HPDE6-E6E7 (cell line): ENCODE measurements at regions not wholly inside any gene's neighbourhood (a gene's known extent, or its start where the extent isn't known, plus 50 kb on each side); places are given as distances from the start of the nearest gene placed in this dataset.

Experiments
- DNase-seq: peaks from one replicate; pipeline ENCODE4 v3.0.0; 2011; ENCODE audit warnings: missing footprints; ENCODE audit errors: extremely low spot score

DNA sequence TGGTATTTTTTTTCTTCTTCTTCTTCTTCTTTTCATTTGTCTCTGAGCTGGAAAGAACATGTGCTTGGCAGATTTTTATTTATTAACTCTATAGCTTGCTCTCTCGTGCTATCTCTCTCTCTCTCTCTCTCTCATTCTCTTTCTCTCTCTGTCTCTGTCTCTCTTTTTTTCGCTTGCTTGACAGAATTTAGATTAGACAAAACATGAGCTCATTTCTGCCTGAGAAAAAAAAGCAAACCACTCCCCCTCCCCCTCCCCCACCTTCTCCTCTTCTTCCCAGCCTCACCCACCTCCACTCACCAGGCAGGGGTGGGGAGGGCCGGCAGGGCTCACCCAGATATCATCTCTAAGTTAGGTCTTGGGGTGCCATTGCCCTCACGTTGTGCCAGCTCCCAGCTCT is 81.5 kb downstream of the PJA1 start:
- no peak for DNase-seq

DNA sequence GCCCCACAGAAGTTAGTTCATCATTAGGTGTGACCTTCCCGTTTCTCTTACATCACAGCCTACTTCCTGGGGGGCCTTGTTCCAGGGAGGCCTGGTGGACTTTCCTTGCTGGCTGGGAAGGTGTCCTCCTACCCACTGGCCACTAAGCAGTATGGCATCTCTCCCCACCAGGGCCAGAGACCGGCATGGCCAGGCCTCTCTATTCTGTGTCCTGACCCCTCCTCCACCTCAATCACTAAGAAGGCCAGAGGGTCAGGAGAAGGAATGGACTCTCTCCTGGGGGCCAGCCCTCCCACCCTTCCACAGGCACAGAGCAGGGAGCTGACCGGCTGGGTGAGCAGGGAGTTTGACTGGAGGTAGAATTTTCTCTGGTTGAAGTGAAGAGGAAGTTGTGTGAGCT is 81.9 kb downstream of the PJA1 start:
- no peak for DNase-seq

DNA sequence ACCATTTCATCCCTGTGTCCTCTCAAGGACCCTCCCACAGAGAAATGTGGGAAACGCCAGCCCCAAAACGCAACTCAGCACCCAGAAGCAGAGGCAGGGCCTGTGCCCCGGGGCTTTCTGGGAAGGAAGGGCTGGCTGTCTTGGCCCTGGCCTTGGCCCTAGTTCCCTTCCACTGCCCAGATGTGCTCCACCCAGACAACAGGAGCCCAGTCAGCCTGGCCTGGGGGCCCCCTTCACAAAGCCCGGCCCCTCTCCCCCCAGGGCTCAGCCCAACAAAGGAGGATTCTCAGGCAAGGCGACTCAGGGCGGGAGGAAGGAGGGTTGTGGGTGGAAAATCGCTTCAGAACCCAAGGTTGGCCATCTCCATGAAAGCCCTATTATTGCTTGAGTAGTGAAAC is 82.5 kb downstream of the PJA1 start:
- DNase-seq, result no peak

DNA sequence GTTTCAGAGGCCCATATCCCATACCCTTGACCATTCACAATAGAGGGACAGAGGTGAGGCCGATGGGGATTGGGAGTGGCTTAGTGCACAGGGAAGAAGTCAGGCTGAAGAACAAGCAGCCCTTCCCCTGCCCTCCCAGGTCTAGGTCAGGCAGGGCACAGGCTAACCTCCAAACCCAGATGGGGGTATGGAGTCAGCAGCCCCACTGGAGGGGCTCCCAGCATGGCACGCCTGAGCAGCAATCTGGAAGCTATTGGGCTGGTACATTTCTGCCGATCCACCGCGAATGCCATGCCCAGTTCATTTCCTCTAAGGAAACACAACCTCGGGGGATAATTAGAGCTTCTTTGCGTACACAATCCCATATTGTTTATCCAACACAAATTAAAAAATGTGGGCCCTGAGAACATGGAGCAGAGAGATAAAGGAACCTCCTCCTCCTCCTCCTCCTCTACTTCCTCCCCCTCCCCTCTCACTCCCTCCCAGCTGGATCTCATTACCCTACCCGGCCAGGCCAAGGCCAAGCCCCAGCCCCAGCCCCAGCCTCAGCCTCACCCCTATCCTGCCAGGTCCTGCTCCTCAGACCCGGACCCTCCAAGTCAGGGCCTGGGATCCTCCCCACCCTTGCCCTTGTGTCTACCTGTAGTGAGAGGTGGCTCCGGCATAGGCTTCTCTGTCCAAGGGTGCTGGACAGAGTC is 83.0 kb downstream of the PJA1 start:
- DNase-seq, result no peak

DNA sequence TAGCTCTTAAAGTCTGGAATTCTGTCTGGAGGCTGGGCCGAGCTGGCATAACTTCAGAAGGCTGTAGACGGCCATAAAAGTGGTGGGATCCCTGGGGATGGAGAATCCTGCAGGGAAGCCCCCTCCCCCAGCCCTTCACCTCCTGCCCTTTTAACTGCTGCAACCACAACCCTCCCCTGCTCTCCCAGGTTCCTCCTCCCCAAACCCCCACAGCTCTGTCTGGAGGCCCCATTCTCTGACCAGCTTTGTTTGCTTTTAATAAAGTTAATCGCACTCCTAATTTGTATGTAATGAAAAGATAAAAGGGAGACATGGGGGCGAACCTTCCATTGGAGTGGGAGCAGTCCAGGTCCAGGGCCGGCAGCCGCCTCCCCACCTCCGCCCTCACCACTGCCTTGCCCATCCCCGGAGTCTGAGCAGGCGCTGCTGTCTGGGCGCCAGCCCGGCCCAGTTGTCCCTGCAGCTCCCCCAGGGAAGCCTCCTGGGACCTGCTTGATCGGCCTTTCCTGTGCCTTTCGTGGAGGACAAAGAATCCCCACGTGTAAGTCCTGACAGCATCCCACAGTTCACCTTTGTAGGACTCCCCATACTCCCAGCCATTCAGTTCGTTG is 84.3 kb downstream of the PJA1 start:
- DNase-seq, result no peak

DNA sequence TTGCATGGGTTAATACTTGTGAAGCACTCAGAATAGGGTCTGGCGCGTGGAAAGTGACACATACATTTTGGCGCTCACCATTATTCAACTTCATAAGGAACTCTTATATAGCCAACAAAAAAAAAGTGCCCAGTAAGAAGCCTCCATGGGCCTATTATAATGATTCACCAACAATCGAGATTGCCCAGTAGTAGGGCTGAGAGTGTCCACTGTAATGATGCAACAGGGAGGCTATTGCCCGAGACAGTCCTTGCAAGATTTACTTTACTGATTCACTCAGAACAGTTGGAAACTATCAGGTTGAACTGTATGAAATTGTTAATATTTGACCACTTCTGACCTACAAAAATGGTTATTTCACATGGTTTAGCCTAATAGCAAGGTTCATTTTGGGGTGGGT is 86.0 kb downstream of the PJA1 start:
- no peak for DNase-seq

DNA sequence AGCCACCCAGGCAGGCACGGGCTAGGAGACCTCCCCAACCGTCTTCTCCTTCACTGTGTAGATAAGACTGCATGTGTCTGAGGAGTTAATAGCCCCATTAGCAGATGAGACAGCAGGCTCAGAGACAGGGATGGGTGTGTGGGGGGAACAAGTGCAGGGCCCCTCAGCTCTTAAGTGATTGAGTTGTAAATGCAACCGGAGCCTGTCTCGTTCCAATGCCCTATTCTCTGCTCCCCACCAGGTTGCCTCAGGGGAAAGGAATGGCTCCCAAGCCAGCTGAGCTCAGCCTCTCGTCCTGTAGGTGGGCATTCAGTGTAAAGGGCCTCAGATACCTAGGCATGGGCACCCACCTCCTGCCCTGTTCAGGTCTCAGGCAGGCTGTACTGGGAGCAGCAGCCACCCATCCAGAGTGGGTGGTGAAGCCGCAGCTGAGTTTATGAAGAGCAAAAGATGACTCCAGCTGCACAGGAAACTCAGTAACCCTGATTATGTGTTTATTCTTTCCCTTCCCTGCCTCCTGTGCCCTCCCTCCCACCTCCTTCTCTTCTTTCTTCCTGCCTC is 87.3 kb downstream of the PJA1 start:
- DNase-seq, result no peak

DNA sequence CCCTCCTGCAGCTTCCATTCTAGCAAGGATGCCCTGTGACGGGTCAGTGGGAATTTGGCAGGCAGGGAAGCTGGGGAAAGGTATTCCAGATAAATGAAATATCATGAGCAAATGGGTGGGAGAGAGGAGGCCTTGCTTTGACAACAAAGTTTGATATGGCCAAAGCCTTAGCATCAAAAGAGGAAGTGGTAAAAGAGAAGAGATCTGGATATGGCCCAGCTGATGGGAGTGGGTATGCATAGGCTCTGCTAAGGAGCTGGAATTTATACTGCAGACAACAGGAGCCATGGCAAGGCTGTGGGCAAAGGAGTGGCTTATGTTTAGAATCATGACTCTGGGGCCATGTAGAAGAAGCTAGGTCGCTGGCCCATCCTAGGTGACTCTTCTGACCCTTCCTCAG is 89.2 kb downstream of the PJA1 start:
- DNase-seq, result no peak

DNA sequence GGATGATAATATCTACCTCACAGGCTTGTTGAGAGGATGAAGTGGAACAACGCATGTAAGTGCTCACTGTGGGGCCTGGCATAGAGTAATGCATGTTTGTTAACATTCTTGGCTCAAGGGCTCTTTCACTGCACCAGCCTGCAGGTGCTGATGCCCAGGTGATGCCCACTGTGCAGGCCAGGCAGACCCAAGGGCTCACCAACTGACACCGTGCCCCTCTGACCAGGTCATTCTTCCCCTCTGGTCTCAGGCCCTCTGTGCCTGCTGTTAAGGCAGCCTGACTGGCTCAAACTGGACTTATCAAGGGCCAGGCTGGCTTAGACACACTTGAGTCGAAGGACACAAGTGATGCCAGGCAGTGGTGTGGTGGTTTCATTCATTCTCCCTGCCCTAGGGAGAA is 90.5 kb downstream of the PJA1 start:
- DNase-seq, result no peak

DNA sequence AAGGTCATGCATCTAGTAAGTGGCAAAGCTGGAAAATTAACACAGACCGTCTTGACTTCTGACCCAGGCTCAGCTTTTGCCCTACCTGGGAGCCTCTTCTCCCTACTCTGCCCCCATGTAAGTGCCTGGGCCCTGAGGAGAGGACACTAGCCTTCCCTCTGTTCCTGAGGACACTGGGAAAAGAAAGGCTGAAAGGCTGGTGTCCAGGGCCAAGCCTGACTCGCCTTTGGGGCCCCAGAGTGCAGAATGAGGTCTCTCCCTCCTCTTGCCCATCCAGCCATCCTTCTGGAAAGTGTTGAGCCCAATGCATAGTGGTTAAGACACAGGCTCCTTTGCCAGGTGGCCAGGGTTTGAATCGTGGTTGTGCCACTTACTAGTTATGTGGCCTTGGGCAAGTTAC is 91.5 kb downstream of the PJA1 start:
- DNase-seq, result no peak

DNA sequence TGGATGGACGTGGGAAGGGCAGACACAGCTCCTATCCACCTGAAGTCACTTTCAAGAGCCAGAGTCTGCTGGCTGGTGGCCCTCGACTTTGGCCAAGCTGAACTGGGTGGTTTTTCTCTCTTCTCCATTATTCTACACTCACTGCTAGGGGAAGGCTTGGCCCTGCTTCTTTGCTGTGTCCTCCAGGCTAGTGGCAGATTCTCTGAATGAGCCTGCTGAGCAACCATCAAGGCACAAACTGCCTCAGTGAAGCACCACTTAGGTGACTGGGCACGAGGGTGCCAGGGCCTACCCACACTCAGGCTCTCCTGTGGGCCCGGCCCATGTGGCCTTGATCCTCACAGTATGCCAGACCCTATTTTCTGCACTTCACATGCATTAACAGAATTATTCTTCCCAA is 92.0 kb downstream of the PJA1 start:
- no peak for DNase-seq

DNA sequence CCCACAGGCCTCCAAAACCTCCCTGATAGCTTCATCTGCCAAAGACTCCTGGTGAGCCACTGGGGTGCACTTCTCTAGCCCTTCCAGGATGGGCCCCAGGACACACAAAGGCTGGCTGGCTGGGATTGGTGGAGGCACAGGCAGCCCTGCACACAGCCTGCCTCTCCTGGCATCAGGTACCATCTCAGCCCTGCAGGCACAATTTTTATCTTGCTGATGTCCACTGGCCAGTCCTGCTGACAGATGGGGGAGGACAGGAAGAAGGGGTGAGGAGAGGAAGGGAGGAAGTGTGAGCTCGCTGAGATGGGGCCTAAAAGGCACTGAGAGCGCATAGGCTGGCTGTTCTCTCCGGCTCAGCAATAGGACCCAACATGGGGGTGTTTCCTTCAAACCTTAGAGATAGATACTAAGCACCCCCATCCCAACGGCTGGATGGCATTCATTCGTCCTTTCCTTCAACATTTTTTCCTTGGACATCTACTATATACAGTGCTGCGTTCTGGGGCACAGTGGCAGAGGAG is 92.7 kb downstream of the PJA1 start:
- DNase-seq, result no peak

DNA sequence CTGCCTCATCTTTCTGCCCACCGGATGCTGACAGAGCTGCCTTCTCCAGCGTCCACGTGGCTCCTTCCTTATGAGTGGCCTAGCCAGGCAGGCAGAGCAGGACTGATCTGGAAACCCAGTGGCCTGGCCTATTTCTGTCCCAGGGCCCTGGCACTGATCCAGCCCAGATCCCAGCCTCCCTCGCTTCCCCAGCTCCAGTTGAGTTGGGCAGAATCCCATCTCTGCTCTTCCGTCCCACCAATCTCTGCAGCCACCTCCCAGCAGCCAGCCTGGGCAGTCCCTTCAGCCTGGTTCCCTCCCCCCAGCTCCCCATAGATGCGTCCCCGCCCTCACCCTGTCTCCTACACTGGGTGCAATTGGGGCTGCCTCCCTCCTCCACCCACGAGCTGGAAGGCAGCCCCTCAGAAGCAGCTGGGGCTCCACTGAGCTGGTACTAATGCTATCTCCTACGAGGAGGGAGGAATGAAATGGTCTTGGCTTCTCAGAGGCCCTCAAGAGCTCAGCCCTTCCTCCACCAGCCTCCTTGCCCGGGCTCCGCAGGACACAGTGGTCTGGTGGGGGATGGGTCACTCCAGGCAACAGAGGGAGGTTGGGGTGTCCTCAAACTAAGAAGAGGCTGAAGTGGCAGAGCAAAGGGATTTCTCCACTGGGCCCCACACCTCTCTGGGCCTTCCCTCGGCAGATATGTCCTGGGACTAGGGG is 94.2 kb downstream of the PJA1 start:
- no peak for DNase-seq

DNA sequence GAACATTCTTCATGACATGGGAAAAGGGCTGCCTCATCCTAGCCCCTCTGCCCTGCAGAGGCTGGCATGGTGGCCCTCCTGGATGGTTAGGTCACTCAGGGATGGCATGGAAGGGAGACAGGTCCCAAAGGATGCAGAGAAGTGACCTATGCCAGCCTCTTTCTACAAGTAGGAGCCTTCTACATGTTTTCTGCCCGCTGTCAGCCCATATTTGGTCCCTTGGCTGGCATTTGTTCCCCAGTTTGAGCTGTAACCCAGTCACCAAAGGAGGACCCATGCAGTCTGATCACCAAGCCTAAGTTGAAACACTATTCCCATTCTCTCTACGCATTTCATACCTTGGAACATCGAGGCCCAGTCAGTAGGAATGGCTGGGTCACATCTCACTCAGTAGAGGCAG is 95.4 kb downstream of the PJA1 start:
- no peak for DNase-seq

DNA sequence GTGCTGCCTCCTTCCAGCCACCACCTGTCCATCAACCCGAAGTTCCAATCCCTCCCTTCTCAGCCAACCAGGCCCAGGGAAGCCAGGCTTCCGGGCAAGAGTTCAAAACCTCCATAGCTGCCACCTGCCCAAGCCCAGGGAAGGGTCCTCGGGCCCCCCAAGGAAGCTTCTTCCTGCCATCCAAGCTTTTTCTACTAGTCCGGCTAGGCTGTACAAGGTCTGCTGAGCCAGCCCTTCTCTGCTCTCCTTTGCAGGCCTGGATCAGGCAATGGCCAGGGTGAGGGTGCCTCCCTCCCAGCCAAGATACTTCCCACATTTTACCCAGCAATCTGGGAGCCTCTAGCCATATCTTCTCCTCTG is 96.2 kb downstream of the PJA1 start:
- no peak for DNase-seq

DNA sequence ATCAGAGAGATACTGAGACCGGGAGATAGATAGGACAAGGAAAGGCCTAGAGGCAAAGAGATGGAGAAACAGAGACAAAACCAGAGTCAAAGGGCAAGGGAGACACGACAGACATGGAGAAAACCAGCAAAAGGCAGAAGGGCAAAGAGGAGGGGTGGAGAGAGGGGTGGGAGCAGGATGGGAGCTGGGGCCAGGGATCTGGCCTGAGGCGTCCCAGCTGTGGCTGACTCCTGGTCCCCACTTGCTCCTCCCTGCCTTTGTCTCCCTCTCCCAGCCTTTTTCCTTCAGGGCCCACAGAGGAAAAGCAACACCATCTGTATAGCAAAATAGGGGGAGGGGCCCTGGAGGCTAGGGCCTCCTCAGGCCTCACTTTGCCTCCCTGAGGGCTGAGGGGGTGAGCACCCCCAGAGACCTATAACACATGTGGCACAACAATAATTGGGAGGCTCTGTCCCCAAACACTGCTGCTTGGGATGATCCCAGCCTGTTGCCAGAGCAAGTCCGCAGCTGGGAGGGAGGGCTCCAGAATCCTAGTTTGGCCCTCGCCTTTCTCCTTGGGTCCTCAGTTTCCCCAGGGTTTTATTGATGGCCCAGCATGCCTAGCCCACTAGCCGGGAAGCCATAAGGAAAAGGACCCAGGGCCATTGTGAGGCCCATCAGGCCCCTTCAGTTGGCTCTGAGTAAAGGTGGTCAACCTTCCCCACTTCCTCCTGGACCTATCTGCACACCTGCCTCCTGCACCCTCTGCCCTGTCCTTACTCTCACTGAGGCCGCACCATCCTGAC is 96.8 kb downstream of the PJA1 start:
- no peak for DNase-seq

DNA sequence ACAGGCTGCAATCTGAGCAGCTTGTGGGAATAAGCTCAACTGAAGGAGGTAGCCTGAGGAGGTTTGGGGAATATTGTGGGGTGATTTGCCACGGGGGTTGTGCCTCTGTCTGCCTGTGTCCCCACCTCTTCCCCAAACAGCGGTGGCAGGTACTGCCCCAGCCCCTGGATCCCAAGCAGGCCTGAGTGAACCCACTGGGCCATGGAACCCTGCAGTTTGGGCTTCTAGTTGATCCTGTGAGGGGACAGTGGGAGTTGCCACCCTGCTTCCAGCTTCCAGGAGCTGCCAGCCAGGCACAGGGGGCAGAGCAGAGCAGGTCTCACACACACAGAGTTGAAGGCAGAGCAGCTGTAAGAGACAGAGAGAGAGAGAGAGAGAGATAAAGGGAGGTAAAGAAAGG is 97.4 kb downstream of the PJA1 start:
- DNase-seq, result no peak

DNA sequence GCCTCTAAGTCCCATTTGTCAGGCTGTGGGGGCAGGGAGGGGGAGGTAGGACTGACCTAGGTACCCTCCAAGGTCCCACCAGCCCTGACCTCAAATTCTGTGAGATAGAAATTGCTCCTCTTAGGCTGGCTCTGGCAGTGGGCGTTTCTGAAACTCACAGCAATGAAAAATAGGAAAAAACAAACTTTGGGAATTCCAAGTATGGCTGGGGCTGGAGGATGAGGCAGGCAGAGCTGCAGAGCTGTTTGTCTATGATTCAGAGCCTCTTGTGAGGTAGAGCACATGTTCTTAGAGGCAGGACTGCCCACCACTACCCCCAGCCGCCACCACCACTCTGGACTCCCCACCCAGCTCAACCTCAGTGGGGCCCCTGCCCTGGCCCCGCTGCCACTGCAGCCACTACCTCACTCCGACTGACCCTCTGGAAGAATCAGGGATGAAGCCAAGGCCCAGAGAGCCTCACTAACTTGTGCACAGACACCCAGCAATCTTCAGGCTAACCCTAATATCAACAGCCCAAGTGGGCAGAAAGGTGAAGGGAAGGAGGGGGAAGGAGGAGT is 98.2 kb downstream of the PJA1 start:
- DNase-seq, result no peak

DNA sequence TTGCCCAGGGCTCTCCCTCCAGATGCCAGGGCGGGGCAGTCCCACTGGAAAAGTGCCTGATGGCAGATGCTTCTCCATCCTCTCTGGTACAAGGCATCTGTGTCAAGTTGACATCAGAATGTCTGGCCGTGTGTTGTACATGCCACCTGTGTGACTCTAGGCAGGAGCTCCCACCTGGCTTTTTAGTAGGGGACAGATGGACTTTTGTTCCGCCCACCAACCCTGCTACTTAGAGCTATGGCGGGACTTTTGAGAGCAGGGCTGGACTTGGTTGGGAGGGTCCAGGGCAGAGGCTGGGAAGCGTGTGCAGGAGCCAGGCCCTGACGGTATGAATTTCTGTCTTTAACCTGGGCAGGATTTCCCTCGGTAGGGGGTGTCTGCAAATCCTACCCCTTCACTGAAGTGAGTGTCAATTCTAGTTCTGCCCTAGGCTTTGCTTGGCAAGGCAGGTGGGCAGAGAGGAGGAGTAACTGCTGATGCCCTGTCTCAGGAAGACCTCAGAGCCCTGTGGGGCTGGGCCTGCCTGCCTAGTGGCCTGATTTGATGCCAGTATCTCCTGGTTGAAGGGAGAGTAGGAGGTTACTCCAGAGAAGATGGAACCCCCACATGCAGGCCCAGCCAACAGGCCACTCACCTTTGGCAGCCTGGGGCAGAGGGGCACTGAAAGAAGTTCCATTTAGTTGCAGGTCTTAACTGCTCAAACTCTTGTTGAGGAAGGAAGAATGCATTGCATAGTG is 99.1 kb downstream of the PJA1 start:
- no peak for DNase-seq

DNA sequence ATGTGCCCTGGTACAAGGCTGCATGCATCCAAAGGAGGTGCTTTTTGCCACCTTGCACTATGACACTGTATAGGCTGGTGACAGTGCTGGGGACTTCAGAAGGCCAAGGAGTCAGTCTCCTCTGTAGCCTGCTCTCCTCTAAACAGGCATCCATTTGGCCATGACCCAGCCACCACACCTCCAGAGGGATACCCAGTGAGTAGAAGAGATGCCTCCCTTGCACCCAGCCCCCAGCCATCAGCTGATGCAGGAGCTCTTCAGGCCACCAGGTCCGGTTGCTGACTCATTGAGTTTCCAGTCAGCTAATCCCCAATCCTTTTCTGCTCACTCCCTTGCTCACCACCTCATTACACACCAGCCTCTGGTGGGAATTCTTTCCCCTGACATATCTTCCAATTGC is 99.8 kb downstream of the PJA1 start:
- DNase-seq, result peak; percentile 20

DNA sequence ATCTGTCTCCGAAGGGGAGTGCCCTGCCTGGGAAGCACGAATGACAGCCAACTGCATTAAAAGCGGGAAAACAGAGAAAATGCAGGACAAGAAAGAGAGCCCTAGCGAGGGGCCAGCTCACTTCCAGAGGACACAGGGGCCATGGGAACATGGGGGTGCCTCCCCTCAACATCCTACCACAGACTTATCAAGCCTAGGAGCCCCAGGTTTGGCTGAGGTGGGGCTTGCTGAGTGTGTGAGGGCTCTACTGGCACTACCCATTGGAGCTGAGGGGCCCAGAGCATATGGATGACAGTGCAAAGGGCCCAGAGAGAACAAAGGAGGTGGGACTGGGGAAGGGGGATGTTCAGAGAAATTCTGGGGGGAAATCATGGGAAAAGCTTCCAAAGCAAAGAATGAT is 101.8 kb downstream of the PJA1 start:
- no peak for DNase-seq
